GM12878 (cell line): ENCODE measurements at regions not wholly inside any gene's neighbourhood (a gene's known extent, or its start where the extent isn't known, plus 50 kb on each side); places are given as distances from the start of the nearest gene placed in this dataset.

Source experiments
- ATAC-seq: fragments of 200-7000 bp; cut with Tn5 transposase; 3 replicates; pipeline ENCODE4 v1.9.1; 2020; ENCODE audit warnings: mild to moderate bottlenecking, moderate library complexity
- BruUV-seq: library from RNA; stranded (reverse); fragments of 400-500 nt; replicated peaks from 2 replicates; lab custom pipeline; 2021; lab: Mats Ljungman, UMichigan
- CTCF ChIA-PET: fragments of 300-600 bp; sonication (Branson Sonifier 250); formaldehyde crosslinking; extraction: SDS; loops from one replicate; lab custom pipeline; 2021; ENCODE audit warnings: inconsistent platforms; lab: Yijun Ruan, JAX
- POLR2A ChIA-PET: fragments of 350-600 bp; formaldehyde crosslinking; extraction: SDS; loops from one replicate; lab custom pipeline; 2021; ENCODE audit warnings: inconsistent platforms; lab: Charles Lee
- RAD21 ChIA-PET: fragments of 300-600 bp; sonication (Branson Sonifier 250); formaldehyde crosslinking; loops from one replicate; lab custom pipeline; 2023; ENCODE audit warnings: antibody characterized with exemption; ENCODE audit not compliant: unreplicated experiment; lab: Charles Lee
- SMC1A ChIA-PET: fragments of 300-600 bp; sonication (Branson Sonifier 250); formaldehyde crosslinking; loops from one replicate; lab custom pipeline; 2023; ENCODE audit not compliant: unreplicated experiment, uncharacterized antibody; lab: Charles Lee
- DNase-seq: peaks from one replicate; pipeline ENCODE4 v3.0.0-alpha.2; 2011; ENCODE audit warnings: low read depth, low spot score
- FAIRE-seq: peaks from 3 replicates; lab custom pipeline; 2011; peaks lifted over from hg19 to GRCh38; lab: Jason Lieb, UNC
- H2AFZ ChIP-seq: 2 replicates; pipeline ENCODE4 v1.6.0; 2011; ENCODE audit warnings: low read depth, low read length, control low read depth; ENCODE audit not compliant: control insufficient read depth
- H3K27ac ChIP-seq: 2 replicates; pipeline ENCODE4 v1.5.1; 2011; ENCODE audit warnings: control low read depth; ENCODE audit not compliant: control insufficient read depth, insufficient read depth
- H3K27me3 ChIP-seq, 2 experiments: replicated peaks in 1 of 2; 2 replicates each; pipeline versions ENCODE4 v1.6.0 to v1.6.1; 2011; ENCODE audit warnings: low read length in 1 of 2; ENCODE audit not compliant: control insufficient read depth in 2 of 2, insufficient read depth in 2 of 2
- H3K36me3 ChIP-seq, 2 experiments: 2 replicates each; pipeline ENCODE4 v1.5.1; 2011; ENCODE audit warnings: low read length in 1 of 2; ENCODE audit not compliant: control insufficient read depth in 2 of 2, insufficient read depth in 2 of 2
- H3K4me1 ChIP-seq: 2 replicates; pipeline ENCODE4 v1.6.1; 2011; ENCODE audit warnings: mild to moderate bottlenecking, low read length, moderate library complexity, mixed read lengths; ENCODE audit not compliant: control insufficient read depth, insufficient read depth
- H3K4me2 ChIP-seq: 2 replicates; pipeline ENCODE4 v1.6.0; 2011; ENCODE audit warnings: control low read depth; ENCODE audit not compliant: control insufficient read depth, insufficient read depth
- H3K4me3 ChIP-seq: fragments of 200-600 bp; sonication (generic); 2 replicates; pipeline ENCODE4 v1.5.1; 2016
- H3K79me2 ChIP-seq: 2 replicates; pipeline ENCODE4 v1.6.0; 2011; ENCODE audit warnings: low read length; ENCODE audit not compliant: control insufficient read depth, insufficient read depth
- H3K9ac ChIP-seq: 2 replicates; pipeline ENCODE4 v1.8.0; 2011; ENCODE audit warnings: low read length, control low read depth, mixed read lengths; ENCODE audit not compliant: control insufficient read depth, insufficient read depth
- H3K9me3 ChIP-seq: replicated peaks from 3 replicates; pipeline ENCODE4 v1.5.1; 2011; ENCODE audit warnings: mild to moderate bottlenecking, low read length; ENCODE audit not compliant: control insufficient read depth, insufficient read depth
- H4K20me1 ChIP-seq: 2 replicates; pipeline ENCODE4 v1.6.0; 2011; ENCODE audit not compliant: control insufficient read depth, insufficient read depth
- ATF7 ChIP-seq: fragments of 450-650 bp; IDR thresholded peaks from 2 replicates; pipeline ENCODE4 v1.6.1; 2016; ENCODE audit warnings: low read depth, mild to moderate bottlenecking
- BACH1 ChIP-seq: fragments of 450-650 bp; IDR thresholded peaks from 2 replicates; pipeline ENCODE4 v1.6.1; 2017; ENCODE audit warnings: mild to moderate bottlenecking, borderline replicate concordance
- IKZF2 ChIP-seq, 2 experiments: fragments of 450-650 bp; IDR thresholded peaks; 2 replicates each; pipeline ENCODE4 v1.6.1; 2017; ENCODE audit warnings: mild to moderate bottlenecking in 2 of 2, moderate library complexity in 2 of 2
- LARP7 ChIP-seq: fragments of 450-650 bp; IDR thresholded peaks from 2 replicates; pipeline ENCODE4 v1.6.1; 2017; ENCODE audit warnings: mild to moderate bottlenecking
- MYB ChIP-seq: fragments of 150-350 bp; IDR thresholded peaks from 2 replicates; pipeline ENCODE4 v1.6.1; 2014; ENCODE audit warnings: mild to moderate bottlenecking, low read depth, low read length, borderline replicate concordance
- NR2C2 ChIP-seq: IDR thresholded peaks from 2 replicates; pipeline ENCODE4 v1.6.1; 2011; ENCODE audit warnings: borderline replicate concordance, low read depth; ENCODE audit not compliant: control insufficient read depth, insufficient read length
- PAX5 ChIP-seq: IDR thresholded peaks from 2 replicates; pipeline ENCODE4 v1.6.1; 2011; ENCODE audit warnings: low read depth, low read length, borderline replicate concordance
- POLR2A ChIP-seq: IDR thresholded peaks from 2 replicates; pipeline ENCODE4 v1.6.1; 2011; ENCODE audit warnings: low read depth, mild to moderate bottlenecking, low read length
- RELA ChIP-seq: fragments of 450-650 bp; IDR thresholded peaks from 2 replicates; pipeline ENCODE4 v1.8.0; 2014; ENCODE audit warnings: borderline replicate concordance; ENCODE audit not compliant: partially characterized antibody
- RUNX3 ChIP-seq: IDR thresholded peaks from 2 replicates; pipeline ENCODE4 v1.6.1; 2012; ENCODE audit warnings: low read length, inconsistent platforms
- SIX5 ChIP-seq: IDR thresholded peaks from 2 replicates; pipeline ENCODE4 v1.6.1; 2011; ENCODE audit warnings: mild to moderate bottlenecking, low read depth, low read length, moderate library complexity; ENCODE audit not compliant: severe bottlenecking
- SP1 ChIP-seq: IDR thresholded peaks from one replicate; pipeline ENCODE4 v1.6.1; 2011; ENCODE audit warnings: low read depth, low read length
- SPI1 ChIP-seq: IDR thresholded peaks from 2 replicates; pipeline ENCODE4 v1.6.1; 2011; ENCODE audit warnings: low read depth, mild to moderate bottlenecking, low read length, moderate library complexity, borderline replicate concordance; ENCODE audit not compliant: insufficient read depth
- SRF ChIP-seq, 2 experiments: IDR thresholded peaks; 2 replicates each; pipeline ENCODE4 v1.6.1; 2011; ENCODE audit warnings: low read depth in 2 of 2, low read length in 2 of 2, mild to moderate bottlenecking in 1 of 2, moderate library complexity in 1 of 2
- ZBTB11 ChIP-seq: fragments of 450-650 bp; formaldehyde crosslinking; IDR thresholded peaks from 2 replicates; pipeline ENCODE4 v1.5.0; 2022; ENCODE audit warnings: mild to moderate bottlenecking, missing genetic modification characterization
- ZZZ3 ChIP-seq: IDR thresholded peaks from 2 replicates; pipeline ENCODE4 v1.6.1; 2011; ENCODE audit warnings: low read depth; ENCODE audit not compliant: control insufficient read depth, insufficient read length
- WGBS: methylation state at CpG from one replicate; pipeline ENCODE4 v1.1.6; 2016; ENCODE audit warnings: low lambda C conversion rate; ENCODE audit not compliant: insufficient replicate concordance, insufficient coverage; ENCODE audit errors: missing lambda C conversion rate; 5-methylcytosine and 5-hydroxymethylcytosine counted together
- in situ Hi-C: fragments of 300-500 bp; cut with MboI; formaldehyde crosslinking; loops from 9 replicates; pipeline ENCODE4 v1.14.3; 2018; ENCODE audit warnings: mixed read lengths
- intact Hi-C: fragments of 100-400 bp; cut with micrococcal nuclease; formaldehyde crosslinking; loops from one replicate; pipeline ENCODE4 v1.14.2; 2022; ENCODE audit not compliant: unreplicated experiment

- in situ Hi-C loops, result no loop called here
- TF ChIP-seq SP1 (no peak), MYB (no peak), ATF7 (no peak), SPI1 (no peak), BACH1 (no peak), NR2C2 (no peak), LARP7 (no peak), RELA (no peak), PAX5 (no peak), IKZF2 (IDR thresholded peaks at IDR 0.05) (no peak), POLR2A (no peak), ZBTB11 (CRISPR knock-in tag) (no peak), SRF (IDR thresholded peaks at IDR 0.05; ENCODE audit: low read depth in 2 of 2, low read length in 2 of 2) (no peak), SIX5 (no peak), ZZZ3 (no peak), RUNX3 (no peak)
- Histone ChIP-seq H3K4me3 (no peak overlapping the region), H3K27me3 (no peaks in the 10 kb centered on the region), H3K4me2 (no peak overlapping the region), H3K27ac (no peak overlapping the region), H3K4me1 (no peaks in the 10 kb centered on the region), H3K9me3 (no peaks in the 10 kb centered on the region), H3K36me3 (no peaks in the 10 kb centered on the region), H3K9ac (no peak overlapping the region), H2AFZ (no peak overlapping the region), H3K79me2 (no peaks in the 10 kb centered on the region), H4K20me1 (no peaks in the 10 kb centered on the region)
- ChIA-PET POLR2A (no interaction called here), CTCF (no interaction called here), SMC1A (interaction anchor here (0.7 to 1.4 kb wide), 3 partner anchors 9 to 13 kb away, joined by 3 read pairs; no protein-coding TSS in a partner anchor), RAD21 (no interaction called here)
- DNase-seq, result no peak
- no peak for ATAC-seq
- WGBS, result 21% methylated on average over 4 of the region's 4 CpGs
- no TSS peak for BruUV-seq
- intact Hi-C loops, result no loop called here
- FAIRE-seq, result no peak
These were observed 621.3 kb upstream of the TBX3 start for GRCh38 chr12:115305275-115305674.
